ENCODE measurements at regions not wholly inside any gene's neighbourhood (a gene's known extent, or its start where the extent isn't known, plus 50 kb on each side); places are given as distances from the start of the nearest gene placed in this dataset.

DNA sequence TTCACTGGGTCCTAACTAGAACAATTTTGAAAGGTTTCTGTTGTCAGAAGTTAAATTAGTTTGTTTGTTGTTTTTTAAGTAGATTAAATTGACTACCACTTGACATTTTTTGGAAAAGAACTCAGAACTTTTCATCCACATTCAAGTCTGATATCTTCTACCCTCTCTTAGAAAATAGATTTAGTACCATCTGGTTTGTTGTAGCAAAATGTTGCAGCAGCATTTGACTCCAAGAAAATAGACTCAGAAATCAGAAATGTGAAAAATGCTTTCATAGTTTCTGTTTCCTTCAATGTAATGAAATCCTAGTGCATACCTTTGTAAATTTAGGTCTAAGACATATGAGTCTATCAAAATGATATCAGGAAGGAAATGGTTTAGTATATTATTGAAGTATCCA is 256.3 kb upstream of the CLEC14A start:
- TF ChIP-seq EZH2 (IDR thresholded peaks at IDR 0.05) (no peak), EZH2phosphoT487 (IDR thresholded peaks at IDR 0.05) (no peak)
- TF ChIP-seq, protein P1, sequence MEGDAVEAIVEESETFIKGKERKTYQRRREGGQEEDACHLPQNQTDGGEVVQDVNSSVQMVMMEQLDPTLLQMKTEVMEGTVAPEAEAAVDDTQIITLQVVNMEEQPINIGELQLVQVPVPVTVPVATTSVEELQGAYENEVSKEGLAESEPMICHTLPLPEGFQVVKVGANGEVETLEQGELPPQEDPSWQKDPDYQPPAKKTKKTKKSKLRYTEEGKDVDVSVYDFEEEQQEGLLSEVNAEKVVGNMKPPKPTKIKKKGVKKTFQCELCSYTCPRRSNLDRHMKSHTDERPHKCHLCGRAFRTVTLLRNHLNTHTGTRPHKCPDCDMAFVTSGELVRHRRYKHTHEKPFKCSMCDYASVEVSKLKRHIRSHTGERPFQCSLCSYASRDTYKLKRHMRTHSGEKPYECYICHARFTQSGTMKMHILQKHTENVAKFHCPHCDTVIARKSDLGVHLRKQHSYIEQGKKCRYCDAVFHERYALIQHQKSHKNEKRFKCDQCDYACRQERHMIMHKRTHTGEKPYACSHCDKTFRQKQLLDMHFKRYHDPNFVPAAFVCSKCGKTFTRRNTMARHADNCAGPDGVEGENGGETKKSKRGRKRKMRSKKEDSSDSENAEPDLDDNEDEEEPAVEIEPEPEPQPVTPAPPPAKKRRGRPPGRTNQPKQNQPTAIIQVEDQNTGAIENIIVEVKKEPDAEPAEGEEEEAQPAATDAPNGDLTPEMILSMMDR (IDR thresholded peaks at IDR 0.05) = no peak

Measured in neural progenitor cell (in vitro differentiated cells).